GM19328 (cell line): ENCODE measurements at regions not wholly inside any gene's neighbourhood (a gene's known extent, or its start where the extent isn't known, plus 50 kb on each side); places are given as distances from the start of the nearest gene placed in this dataset.
"Not testable (repeated sequence)": the region's sequence is repeated elsewhere in the genome, so short reads cannot be mapped to it uniquely, and the experiment has no call there.

ENCODE experiments used
- ATAC-seq: cut with Tn5 transposase; IDR thresholded peaks from one replicate; pipeline ENCODE4 v1.9.1; 2021; ENCODE audit warnings: mild to moderate bottlenecking, moderate library complexity; ENCODE audit not compliant: unreplicated experiment

GRCh38 chr10:44564361-44564760 is 179.5 kb upstream of the CXCL12 start:
- no peak for ATAC-seq

GRCh38 chr10:44564790-44565189 is 179.9 kb upstream of the CXCL12 start:
- ATAC-seq, result no peak

GRCh38 chr10:44566786-44567185 is 181.9 kb upstream of the CXCL12 start:
- no peak for ATAC-seq

DNA sequence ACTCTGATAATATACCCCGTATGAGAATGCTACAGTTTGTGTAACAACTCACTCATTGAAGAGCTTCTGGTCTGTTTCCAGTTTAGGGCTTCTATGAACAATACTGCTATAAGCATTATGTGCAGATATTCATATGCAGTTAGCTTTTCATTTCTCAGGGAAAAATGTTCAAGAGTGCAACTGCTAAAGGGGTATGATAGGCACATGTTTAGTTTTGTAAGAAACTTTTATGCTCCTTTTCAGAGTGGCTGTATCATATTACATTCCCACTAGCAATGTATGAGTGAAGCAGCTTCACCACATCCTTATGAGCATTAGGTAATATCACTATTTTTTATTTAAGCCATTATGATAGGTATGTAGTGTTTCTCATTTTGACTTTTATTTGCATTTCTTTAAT is 182.6 kb upstream of the CXCL12 start:
- ATAC-seq, result no peak

DNA sequence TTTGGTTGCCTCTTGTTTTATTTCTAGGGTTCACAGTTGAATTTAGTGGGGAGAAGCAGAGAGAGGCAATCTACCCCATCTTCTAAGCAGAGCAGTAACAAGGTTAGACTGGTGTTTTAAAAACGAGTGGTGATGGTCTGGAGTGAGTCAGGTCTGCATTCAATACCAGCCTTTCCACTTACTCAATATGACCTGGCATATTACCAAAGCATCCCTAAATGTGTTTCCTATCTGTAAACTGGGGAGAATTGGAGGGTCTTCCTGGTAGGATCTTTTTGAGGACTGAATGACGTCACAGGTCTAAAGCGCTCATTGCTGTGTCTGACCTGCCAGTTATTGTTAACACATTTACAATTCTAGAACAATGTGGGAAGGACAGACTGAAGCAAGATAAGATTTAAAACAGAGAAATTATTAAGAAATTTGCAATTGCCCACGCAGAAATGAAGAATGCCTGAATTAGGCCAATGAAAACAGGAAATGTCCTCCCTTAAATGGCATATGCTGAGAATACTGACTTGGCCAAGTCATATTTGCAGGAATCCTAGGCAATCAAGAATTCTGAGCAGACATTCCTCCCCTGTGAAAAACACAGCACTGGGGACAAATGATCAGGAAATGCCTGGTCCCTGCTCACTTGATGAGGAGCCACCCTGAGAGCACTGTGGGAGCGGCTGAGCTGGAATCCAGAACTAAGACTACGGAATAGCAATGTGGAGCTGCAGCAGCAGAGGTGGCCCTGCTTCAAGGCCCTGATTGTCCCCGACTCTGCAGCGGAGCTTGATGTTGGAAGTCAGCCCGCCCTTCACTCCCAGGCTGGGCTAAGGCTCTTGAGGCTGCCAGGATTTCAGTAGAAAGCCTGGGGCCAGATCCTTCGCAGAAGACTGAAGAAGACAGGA is 184.5 kb upstream of the CXCL12 start:
- no peak for ATAC-seq

- no peak for ATAC-seq
Observed at GRCh38 chr10:44571701-44572100, 186.8 kb upstream of the CXCL12 start.

- ATAC-seq, result no peak
Observed at GRCh38 chr10:44572146-44572545, 187.2 kb upstream of the CXCL12 start.

DNA sequence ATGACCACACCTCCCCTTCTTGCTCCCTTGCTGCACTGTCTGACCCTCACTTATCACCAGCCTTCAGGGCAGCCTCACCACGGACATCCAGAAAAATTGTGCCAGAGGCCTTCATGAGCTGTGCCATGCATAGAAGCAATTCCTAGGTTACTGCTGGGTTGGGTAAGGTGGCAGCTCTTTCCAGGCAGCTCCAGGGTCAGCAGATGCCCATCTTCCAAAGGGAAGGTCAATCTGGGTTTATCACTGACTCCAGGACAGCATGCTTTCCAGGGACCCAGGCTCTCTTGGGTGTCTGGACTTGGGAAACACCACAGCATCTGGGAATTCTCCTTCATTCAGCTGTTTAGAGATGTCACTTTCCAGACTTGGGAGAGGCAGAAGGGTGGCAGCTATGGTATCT is 188.9 kb upstream of the CXCL12 start:
- no peak for ATAC-seq

GRCh38 chr10:44574596-44575480 is 189.9 kb upstream of the CXCL12 start:
- ATAC-seq, result no peak

GRCh38 chr10:44575601-44576380 is 190.9 kb upstream of the CXCL12 start:
- ATAC-seq, result no peak

DNA sequence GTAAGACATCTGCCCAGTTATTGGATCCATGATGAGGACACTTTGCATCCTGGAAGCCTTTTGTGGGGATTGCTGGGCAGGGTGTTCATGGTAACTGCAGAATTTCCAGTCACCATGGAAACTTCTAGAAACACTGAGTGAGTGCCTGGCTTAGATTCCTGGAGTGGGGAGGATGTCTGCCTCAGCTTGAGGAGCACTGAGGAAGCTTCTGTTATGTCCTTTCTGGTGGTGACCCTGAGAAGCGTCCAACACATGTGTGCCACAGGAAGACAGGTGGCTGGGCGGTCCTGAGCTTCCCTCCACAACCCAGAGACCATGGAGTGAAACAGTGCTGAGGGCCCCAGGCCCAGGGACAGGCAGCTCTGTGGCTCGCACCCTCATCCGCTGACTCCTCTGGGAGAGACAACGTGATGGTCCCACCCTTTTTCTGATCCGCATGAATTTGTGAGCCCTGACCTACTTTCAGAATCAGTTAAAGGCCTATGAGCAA is 191.8 kb upstream of the CXCL12 start:
- no peak for ATAC-seq

DNA sequence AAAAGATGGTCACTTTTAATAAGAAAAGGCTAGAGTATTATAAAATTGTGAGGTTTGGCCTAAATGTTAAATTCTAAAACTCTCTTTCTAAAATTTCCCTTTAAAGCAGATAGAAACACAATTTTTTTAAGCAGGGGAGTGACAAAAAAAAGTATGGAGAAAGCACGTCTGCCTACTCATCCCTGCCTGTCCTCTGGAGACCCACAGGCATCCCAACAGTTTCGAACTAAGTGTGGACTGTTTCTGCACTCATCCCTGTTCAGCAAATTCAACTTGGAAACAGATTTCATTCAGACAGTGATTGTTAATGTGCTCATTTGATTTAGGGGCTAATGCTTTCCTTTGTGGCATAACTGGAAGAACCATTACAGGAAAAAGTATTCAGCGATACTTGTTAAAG is 192.6 kb upstream of the CXCL12 start:
- ATAC-seq, result no peak

DNA sequence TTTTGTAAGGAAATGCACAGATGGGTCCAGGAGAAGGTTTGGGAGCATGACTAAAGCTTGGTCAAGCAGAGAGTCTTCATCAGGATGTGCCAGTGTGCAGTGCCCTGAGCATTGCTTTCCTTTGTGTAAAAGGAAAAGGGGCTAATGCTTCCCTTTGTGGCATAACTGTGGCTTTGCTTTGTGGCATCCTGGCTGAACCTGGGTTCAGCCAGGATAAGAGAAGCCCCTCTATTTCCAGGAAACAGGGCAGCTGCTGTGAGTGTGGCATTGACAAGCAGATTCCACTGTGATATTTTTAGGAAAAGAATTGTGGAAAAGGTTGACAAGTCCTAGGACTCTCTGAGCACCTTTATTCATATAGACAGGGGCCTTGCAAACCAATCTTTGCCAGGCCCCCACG is 193.4 kb upstream of the CXCL12 start:
- ATAC-seq, result no peak

DNA sequence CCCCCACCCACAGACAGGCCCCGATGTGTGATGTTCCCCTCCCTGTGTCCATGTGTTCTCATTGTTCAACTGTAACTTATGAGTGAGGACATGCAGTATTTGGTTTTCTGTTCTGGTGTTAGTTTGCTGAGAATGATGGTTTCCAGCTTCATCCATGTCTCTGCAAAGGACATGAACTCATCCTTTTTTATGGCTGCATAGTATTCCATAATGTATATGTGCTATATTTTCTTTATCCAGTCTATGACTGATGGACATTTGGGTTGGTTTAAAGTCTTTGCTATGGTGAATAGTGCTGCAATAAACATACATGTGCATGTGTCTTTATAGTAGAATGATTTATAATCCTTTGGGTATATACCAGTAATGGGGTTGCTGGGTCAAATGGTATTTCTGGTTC is 194.1 kb upstream of the CXCL12 start:
- ATAC-seq, result not testable (repeated sequence)

DNA sequence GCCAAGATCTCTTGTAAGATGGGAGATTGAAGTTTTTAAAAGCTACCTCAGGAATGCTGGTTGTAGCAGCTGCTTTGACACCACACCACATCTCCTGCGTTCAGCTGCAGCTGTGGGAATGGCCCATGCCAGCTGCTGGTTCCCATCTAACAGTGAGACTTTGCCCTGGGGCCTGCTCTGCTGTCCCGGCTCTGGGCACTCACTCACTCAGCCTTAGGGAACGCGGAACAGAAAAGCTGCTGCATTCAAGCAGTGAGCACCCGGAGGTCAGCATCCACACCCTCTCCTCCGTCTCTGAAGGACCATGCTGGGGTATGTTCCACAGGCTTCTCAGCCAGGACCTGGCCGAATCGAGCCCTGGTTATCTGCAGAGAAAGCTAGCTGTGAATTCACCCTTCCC is 197.1 kb upstream of the CXCL12 start:
- no peak for ATAC-seq

DNA sequence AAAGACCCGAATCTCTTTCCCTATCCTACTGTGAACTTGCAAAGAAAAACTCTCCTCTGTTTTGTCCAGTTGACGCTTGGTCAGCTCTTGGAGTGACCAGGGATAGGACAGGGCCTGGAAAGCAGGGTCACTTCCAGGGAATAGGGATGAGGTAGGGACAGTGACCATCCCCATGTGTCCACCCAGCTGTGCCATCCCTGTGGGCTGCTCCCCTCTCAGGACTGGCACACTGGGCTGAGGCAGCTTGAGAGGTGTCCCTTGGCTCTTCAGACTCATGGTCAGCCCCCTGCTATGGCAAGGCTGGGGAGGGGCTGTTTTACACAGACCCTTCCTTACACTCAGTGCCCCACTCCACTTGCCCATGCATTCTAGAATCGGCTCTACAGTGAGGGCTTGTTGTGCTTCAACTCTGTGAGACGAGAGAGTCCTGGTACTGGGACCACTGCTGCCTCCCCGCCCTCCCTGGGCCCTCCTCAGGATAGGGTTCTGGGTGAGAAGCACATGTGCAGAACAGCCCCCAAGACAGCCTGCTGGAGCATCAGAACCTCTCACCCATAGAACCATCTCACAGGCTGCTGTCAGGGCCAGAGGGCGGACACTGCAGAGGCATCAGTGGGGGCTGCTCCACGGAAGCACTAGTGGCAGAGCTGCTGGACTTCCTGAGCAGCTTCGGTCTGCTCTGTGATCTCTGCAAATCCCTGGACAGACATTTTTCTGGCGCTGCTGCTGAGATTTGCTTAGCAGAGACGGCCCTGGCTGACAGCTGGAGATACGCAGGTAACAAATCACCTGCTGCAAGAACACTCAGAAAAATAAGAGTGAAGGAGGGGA is 202.8 kb upstream of the CXCL12 start:
- no peak for ATAC-seq

DNA sequence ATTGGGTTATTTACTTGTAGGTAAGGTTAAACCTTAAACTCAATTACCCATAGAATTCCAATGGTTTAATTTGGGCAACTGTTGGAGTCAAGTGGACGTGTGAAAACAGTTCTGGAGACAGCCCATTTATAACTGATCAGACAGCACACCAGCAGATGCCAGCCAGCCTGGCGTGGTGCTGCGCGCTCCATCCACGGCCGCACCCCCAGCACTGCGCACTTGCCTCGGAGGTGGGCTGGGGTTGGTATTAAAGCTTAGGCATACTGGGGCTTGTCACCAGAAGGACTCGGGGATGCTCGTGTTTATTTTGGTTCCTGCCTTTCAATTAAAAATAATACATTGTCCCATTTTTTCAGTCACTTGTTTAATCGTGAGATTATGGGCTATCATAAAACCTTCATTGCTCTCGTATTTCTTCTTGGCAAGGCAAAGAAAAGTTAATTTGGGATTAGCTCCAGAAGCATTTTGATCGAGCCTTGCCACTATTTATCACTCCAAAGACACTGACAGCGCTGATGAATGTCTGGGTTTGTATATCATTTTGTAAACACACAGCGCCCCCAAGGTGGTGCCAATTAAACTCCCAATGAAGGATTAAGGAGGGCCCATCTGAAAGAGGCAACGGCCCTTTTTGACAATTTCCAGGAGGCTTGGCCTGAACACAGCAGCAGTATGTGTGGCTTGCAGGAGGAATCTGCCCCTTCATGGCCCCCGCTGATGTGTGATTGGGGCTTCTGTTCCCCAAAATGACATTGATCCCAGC is 204.5 kb upstream of the CXCL12 start:
- no peak for ATAC-seq

DNA sequence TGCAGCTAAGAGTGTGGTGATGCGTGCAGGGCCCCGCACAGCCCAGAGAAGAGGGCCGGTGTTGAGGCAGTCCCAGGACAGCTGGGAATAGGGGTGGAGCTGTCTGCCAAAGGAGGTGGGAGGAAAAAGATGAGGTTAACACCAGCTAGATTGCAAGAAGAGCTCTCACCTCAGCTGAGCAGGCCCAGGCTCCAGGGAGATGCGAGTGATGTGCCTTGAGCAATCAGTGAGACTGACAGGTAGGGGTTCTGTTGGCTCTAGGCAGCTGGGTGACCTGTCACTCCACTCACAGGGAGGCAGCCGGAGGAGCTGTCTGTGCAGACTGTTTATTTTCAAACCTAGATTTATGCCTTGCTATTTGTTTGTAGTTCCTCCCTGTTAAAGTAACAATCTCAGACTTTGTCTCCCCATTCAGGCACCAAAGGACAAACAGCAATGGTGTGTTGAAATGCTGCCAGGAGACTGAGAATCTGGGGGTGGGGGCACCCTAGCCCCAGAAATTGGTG is 205.1 kb upstream of the CXCL12 start:
- no peak for ATAC-seq

- no peak for ATAC-seq
Observed at GRCh38 chr10:44591911-44592310, 207.0 kb upstream of the CXCL12 start.
